ENCODE measurements at regions not wholly inside any gene's neighbourhood (a gene's known extent, or its start where the extent isn't known, plus 50 kb on each side); places are given as distances from the start of the nearest gene placed in this dataset.

GRCh38 chr10:129135624-129136023 lies 331.4 kb upstream of the MGMT start:
- no TSS peak for BruUV-seq (replicated peaks)
- DNase-seq (ENCODE audit: low read depth, low spot score) (no peak), FAIRE-seq (no peak)
- Histone ChIP-seq H3K4me2 (ENCODE audit: insufficient read depth, low read length) (no peak overlapping the region), H4K20me1 (replicated peaks; ENCODE audit: control insufficient read depth, extremely low read depth, insufficient read depth, low read length) (no peaks in the 10 kb centered on the region), H3K79me2 (ENCODE audit: control insufficient read depth, insufficient read depth, low read length) (no peaks in the 10 kb centered on the region), H3K4me3 (replicated peaks in 1 of 3; ENCODE audit: insufficient read depth in 1 of 3, low read depth in 1 of 3, low read length in 3 of 3) (no peak overlapping the region), H3K36me3 (ENCODE audit: control insufficient read depth in 2 of 2, extremely low read depth in 1 of 2, insufficient read depth in 2 of 2, low read length in 2 of 2) (no peaks in the 10 kb centered on the region), H3K27ac (ENCODE audit: insufficient read depth, low read depth, low read length) (no peak overlapping the region), H3K9me3 (replicated peaks; ENCODE audit: control insufficient read depth, insufficient read depth, low read length) (no peaks in the 10 kb centered on the region), H2AFZ (ENCODE audit: low read depth, low read length) (no peak overlapping the region), H3K27me3 (ENCODE audit: control insufficient read depth in 2 of 2, insufficient read depth in 2 of 2, low read length in 2 of 2) (no peaks in the 10 kb centered on the region), H3K9me1 (replicated peaks; ENCODE audit: control insufficient read depth, extremely low read depth, insufficient read depth, low read length) (no peaks in the 10 kb centered on the region), H3K9ac (replicated peaks; ENCODE audit: extremely low read depth, insufficient read depth, low read length) (no peak overlapping the region), H3K4me1 (ENCODE audit: control insufficient read depth, extremely low read depth, insufficient read depth, low read length) (no peaks in the 10 kb centered on the region)
- CTCF ChIA-PET = no interaction called here
- POLR2A ChIA-PET = no interaction called here
- TF ChIP-seq POLR2AphosphoS5 (IDR thresholded peaks at IDR 0.05; ENCODE audit: insufficient read depth, low read depth, low read length) = no peak
- no peak for TF ChIP-seq CTCF (IDR thresholded peaks at IDR 0.05; ENCODE audit: extremely low read depth in 1 of 2, insufficient read depth in 1 of 2, low read depth in 1 of 2, low read length in 2 of 2)
- TF ChIP-seq JUN (IDR thresholded peaks at IDR 0.05; ENCODE audit: borderline replicate concordance, insufficient read depth, insufficient read length, low read depth) = no peak
- no peak for TF ChIP-seq FOS (IDR thresholded peaks at IDR 0.05; ENCODE audit: borderline replicate concordance, insufficient read depth, low read length)
- no peak for TF ChIP-seq GATA2 (IDR thresholded peaks at IDR 0.05; ENCODE audit: insufficient read depth, insufficient read length, low read depth, low read length)
- TF ChIP-seq EZH2 (IDR thresholded peaks at IDR 0.05; ENCODE audit: borderline replicate concordance, low read depth, low read length, severe bottlenecking) = no peak
- no peak for TF ChIP-seq MAX (IDR thresholded peaks at IDR 0.05; ENCODE audit: insufficient read depth, insufficient read length)
- TF ChIP-seq POLR2A (IDR thresholded peaks at IDR 0.05; ENCODE audit: low read depth, low read length) = no peak
- no peak for TF ChIP-seq MYC (IDR thresholded peaks at IDR 0.05; ENCODE audit: low read depth, low read length)
- intact Hi-C loops (cut with micrococcal nuclease) (no loop called here), dilution Hi-C loops (cut with MboI; ENCODE audit: extremely low pct_ligation_motif_present, low sequenced_read_pairs) (no loop called here)
